ENCODE measurements at regions not wholly inside any gene's neighbourhood (a gene's known extent, or its start where the extent isn't known, plus 50 kb on each side); places are given as distances from the start of the nearest gene placed in this dataset.

GRCh38 chr3:22358334-22358733, 607.3 kb upstream of the ZNF385D start (continued):
- TF ChIP-seq RNF219 (CRISPR knock-in tag; IDR thresholded peaks at IDR 0.05) (no peak), RERE (CRISPR knock-in tag; IDR thresholded peaks at IDR 0.05; ENCODE audit: low read depth) (no peak), ZNF12 (CRISPR knock-in tag; IDR thresholded peaks at IDR 0.05) (no peak), ZHX1 (CRISPR knock-in tag; IDR thresholded peaks at IDR 0.05; ENCODE audit: low read depth) (no peak), ELF1 (CRISPR knock-in tag; IDR thresholded peaks at IDR 0.05) (no peak), KDM3A (CRISPR knock-in tag; IDR thresholded peaks at IDR 0.05; ENCODE audit: low read depth) (no peak), ZNF703 (CRISPR knock-in tag; IDR thresholded peaks at IDR 0.05; ENCODE audit: borderline replicate concordance) (no peak)

Measured in HepG2 (cell line).